ENCODE measurements at regions not wholly inside any gene's neighbourhood (a gene's known extent, or its start where the extent isn't known, plus 50 kb on each side); places are given as distances from the start of the nearest gene placed in this dataset.

DNA sequence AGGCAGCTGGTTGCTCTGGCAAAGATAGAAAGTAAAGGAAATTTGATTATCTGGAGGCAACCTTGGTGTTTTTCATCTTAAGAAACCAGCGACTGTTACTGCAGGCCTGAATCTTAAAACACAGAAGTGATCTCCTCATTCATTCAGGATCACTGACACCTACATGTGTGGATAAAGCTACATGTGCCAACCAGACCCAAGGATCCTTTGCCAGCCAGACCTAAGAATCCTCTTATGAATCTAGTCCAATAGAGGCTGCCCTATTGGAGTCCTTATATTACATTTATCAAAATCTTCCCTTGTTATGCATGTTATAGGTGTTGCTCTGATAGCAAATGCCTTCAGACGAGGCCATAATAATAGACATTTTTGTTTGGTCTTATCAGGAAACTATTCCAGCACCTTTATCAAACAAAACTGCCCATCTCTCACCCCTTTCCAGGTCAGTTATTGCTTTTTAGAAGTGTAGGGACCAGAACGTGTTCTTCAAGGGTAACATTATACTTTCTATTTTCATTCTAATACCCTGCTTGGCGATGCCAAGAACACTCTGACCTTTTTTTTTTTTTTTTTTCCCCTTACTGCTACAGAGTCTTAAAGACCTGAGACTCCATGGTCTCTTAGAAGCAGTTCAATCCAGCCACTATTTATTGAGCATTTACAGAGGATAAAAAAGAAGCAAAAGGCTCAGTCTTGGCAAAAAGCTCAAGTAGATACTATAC lies 175.5 kb upstream of the PTBP2 start:
- Histone ChIP-seq H3K36me3 (ENCODE audit: control insufficient read depth, insufficient read depth, low read length) (no peaks in the 10 kb centered on the region), H3K4me3 (ENCODE audit: low read depth, low read length) (no peak overlapping the region), H3K27me3 (ENCODE audit: control insufficient read depth, insufficient read depth, low read length) (no peaks in the 10 kb centered on the region)
- no peak for DNase-seq (ENCODE audit: low read depth)
- TF ChIP-seq, protein P1, sequence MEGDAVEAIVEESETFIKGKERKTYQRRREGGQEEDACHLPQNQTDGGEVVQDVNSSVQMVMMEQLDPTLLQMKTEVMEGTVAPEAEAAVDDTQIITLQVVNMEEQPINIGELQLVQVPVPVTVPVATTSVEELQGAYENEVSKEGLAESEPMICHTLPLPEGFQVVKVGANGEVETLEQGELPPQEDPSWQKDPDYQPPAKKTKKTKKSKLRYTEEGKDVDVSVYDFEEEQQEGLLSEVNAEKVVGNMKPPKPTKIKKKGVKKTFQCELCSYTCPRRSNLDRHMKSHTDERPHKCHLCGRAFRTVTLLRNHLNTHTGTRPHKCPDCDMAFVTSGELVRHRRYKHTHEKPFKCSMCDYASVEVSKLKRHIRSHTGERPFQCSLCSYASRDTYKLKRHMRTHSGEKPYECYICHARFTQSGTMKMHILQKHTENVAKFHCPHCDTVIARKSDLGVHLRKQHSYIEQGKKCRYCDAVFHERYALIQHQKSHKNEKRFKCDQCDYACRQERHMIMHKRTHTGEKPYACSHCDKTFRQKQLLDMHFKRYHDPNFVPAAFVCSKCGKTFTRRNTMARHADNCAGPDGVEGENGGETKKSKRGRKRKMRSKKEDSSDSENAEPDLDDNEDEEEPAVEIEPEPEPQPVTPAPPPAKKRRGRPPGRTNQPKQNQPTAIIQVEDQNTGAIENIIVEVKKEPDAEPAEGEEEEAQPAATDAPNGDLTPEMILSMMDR (IDR thresholded peaks at IDR 0.05; ENCODE audit: insufficient read depth, low read length, poor library complexity, severe bottlenecking), result no peak

DNA sequence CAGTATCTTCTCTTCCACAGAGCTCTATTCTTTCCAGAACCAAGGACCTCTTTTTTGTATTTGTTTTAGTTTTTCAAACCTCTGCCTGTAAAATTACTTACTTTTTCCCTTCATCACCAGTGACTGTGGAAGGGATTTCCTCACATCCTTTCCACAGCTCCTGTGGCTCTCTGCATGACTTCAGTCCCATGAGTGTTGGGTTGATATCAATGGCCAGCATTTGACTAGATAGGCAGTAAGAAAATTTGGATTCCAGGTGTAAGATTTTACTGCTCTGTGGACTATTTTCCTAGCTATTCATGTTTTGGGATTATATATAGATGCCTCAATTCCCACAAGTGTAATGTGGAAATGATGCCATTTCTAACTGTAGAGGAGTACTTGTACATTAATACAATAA lies 171.5 kb upstream of the PTBP2 start:
- H3K27me3 ChIP-seq (ENCODE audit: control insufficient read depth, insufficient read depth, low read length), result no peaks in the 10 kb centered on the region
- TF ChIP-seq, protein P1 (IDR thresholded peaks at IDR 0.05; ENCODE audit: insufficient read depth, low read length, poor library complexity, severe bottlenecking), result no peak
- H3K4me3 ChIP-seq (ENCODE audit: low read depth, low read length), result no peak overlapping the region
- DNase-seq (ENCODE audit: low read depth), result no peak
- no peaks in the 10 kb centered on the region for H3K36me3 ChIP-seq (ENCODE audit: control insufficient read depth, insufficient read depth, low read length)

DNA sequence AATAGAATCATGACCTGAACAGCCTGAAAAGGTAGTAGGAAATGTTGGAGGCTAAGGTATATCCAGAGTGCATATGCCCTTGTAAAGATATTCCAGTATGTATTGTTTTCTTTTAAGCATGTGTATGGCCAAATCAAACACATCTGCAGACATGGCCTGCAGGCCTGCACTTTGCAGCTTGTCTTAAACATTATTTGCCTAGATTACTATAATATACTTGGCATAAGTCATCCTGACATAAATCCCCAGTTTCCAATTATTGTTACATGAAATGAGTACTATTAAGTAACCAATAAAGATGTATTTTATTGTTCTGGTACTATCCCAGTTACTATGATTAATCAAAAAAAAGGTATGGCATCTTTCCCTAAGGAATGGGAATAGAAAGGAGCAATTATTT lies 169.1 kb upstream of the PTBP2 start:
- TF ChIP-seq, protein P1 (IDR thresholded peaks at IDR 0.05; ENCODE audit: insufficient read depth, low read length, poor library complexity, severe bottlenecking), result no peak
- DNase-seq (ENCODE audit: low read depth), result no peak
- no peak overlapping the region for H3K4me3 ChIP-seq (ENCODE audit: low read depth, low read length)
- H3K27me3 ChIP-seq (ENCODE audit: control insufficient read depth, insufficient read depth, low read length), result no peaks in the 10 kb centered on the region
- no peaks in the 10 kb centered on the region for H3K36me3 ChIP-seq (ENCODE audit: control insufficient read depth, insufficient read depth, low read length)

DNA sequence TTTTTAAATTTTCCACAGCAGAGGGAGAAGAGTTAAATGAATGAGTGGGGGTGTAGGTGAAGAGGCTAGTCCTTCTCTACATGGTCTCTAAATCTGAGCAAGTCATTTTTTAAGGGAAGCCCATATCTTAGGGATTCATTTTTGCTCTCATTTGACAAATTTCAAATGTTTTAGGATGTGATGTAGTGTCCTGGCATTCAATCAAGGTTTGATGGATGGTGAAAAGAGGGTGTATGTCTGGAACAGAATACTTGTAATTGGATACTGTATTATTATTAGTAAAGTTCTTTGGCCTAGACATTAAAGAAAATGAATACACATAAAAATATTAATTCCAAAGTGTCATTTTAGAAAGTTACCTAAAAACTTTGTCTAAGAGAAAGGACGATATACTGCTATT lies 167.8 kb upstream of the PTBP2 start:
- no peak for DNase-seq (ENCODE audit: low read depth)
- H3K27me3 ChIP-seq (ENCODE audit: control insufficient read depth, insufficient read depth, low read length), result no peaks in the 10 kb centered on the region
- H3K36me3 ChIP-seq (ENCODE audit: control insufficient read depth, insufficient read depth, low read length), result no peaks in the 10 kb centered on the region
- TF ChIP-seq, protein P1 (IDR thresholded peaks at IDR 0.05; ENCODE audit: insufficient read depth, low read length, poor library complexity, severe bottlenecking), result no peak
- H3K4me3 ChIP-seq (ENCODE audit: low read depth, low read length), result no peak overlapping the region

DNA sequence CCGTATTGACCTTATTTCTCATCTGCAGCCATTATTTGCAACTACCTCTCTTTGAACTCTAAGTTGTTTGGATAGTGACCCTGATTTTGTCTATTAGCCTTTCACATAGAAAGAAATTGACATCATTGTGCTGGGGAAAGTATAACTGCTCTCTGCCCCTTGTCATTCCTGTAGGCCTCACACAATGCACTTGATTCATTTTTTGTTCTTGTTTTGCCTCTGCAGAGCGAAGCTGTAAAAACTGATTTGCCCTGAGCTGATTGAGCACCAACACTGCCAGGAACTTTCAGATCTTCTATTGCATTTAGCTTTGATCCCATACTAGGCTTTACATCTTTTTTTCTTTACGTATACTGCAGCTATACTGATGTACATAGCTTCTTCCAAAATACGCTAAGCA lies 167.2 kb upstream of the PTBP2 start:
- no peaks in the 10 kb centered on the region for H3K36me3 ChIP-seq (ENCODE audit: control insufficient read depth, insufficient read depth, low read length)
- no peak overlapping the region for H3K4me3 ChIP-seq (ENCODE audit: low read depth, low read length)
- no peaks in the 10 kb centered on the region for H3K27me3 ChIP-seq (ENCODE audit: control insufficient read depth, insufficient read depth, low read length)
- TF ChIP-seq, protein P1 (IDR thresholded peaks at IDR 0.05; ENCODE audit: insufficient read depth, low read length, poor library complexity, severe bottlenecking), result no peak
- DNase-seq (ENCODE audit: low read depth), result no peak

DNA sequence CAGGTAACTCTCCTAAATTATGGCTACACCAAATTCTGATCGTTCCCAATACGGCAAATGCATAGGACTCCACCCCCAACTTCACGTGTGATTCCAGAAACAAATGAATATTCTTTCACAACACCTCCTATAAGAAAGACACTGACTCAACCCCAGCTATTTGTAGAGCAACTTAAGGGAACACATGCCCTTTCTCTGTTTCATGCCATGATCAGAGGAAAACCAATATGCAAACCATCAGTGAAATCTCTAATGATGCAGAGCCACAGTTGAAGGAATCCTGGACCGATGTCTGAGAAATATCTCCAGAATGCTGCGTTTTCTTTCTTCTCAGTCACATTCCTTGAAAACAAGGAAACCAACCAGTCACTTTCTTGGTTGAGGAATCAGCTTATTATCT lies 164.2 kb upstream of the PTBP2 start:
- H3K4me3 ChIP-seq (ENCODE audit: low read depth, low read length), result no peak overlapping the region
- no peak for DNase-seq (ENCODE audit: low read depth)
- no peaks in the 10 kb centered on the region for H3K36me3 ChIP-seq (ENCODE audit: control insufficient read depth, insufficient read depth, low read length)
- TF ChIP-seq, protein P1 (IDR thresholded peaks at IDR 0.05; ENCODE audit: insufficient read depth, low read length, poor library complexity, severe bottlenecking), result no peak
- H3K27me3 ChIP-seq (ENCODE audit: control insufficient read depth, insufficient read depth, low read length), result no peaks in the 10 kb centered on the region
